ENCODE measurements at regions not wholly inside any gene's neighbourhood (a gene's known extent, or its start where the extent isn't known, plus 50 kb on each side); places are given as distances from the start of the nearest gene placed in this dataset.
"Not testable (repeated sequence)": the region's sequence is repeated elsewhere in the genome, so short reads cannot be mapped to it uniquely, and the experiment has no call there.

DNA sequence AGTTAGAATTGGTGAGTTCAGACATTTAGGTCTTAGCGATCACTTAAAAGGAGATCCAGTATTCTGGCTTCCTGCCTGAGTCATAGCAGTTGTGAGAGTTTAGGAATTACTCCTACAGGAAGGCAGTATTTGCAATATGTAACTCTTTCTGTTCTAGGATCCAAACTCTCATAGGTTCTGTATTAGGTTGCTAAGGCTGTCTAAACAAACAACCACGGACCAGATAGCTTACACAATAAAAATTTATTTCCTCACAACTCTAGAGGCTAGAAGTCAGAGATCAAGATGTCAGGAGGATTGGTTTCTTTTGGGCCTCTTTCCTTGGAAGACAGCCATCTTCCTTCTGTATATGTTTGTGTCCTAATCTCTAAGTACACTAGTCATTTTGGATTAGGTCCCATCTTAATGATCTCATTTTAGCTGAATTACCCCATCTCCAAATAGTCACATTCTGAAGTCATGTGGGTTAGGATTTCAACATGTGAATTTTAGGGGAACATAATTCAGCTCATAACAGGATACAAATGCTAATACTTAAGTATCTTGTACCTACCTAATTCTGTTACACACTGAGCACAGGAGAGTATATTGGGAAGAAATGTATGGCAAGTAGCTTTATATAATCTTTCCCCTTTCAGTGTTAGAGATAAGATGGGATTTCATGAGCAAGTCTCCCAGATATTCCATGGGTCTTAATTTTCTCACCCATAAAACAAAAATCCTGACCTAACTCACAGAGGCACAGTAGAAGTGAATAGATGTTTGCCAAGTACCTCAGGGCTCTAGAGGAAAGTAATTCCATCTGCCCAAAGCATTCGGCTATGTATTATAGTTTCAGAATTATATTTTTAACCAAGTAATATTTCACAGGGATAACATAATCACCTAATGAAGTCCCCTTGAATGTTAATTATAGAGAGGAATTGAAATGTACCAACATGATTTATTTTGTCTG lies 144.4 kb downstream of the PTBP2 start:
- no peak for DNase-seq

DNA sequence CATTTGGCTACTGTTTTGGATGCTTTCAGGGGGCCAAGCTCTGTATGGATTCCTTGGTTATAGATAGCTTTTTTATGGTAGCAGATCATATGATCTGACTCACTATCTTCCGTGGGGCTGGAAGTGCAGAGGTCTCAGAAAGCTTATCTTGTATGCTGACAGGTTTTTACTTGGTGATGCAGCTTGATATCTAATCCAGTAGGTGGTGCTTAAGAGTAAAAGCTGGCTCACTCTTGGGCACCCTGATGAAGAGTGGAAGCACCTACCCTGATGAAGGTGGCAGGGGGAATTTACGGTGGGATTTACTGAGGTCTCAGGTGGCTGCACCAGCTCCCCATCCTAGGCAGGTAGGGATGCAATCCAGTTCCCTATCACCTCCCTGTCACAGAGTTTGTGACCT lies 151.2 kb downstream of the PTBP2 start:
- DNase-seq = no peak

DNA sequence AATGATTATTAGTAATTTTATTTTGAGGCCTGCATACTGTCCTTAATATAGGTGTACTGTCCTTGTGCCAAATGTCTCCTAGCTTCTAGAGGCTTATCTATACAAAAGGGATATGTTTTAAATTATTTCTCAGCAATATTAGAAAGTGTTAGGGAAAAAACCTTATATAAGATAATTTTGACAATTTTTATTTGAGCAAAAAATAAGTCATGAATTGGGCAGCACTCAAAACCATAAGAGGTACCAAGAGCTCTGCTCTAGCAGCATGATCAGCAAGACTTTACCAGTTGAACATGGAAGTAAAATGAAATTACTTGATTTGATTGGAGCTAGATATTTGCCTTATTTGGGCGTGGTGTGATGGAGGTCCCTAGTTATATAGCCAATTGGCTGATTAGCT lies 157.1 kb downstream of the PTBP2 start:
- no peak for DNase-seq

DNA sequence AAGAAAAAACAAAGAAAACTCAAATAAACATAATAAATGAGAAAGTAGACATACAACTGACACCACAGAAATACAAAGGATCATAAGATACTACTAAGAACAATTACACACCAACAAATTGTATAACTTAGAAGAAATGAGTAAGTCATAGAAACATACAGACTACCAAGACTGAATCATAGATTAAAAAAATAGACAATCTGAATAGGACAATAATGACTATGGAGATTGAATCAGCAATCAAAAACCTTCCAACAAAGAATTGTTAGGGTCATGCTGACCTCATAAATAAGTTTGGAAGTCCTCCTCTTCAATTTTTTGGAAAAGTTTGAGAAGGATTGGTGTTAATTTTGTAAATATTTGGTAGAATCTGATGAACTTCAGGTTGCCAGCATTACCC lies 159.0 kb downstream of the PTBP2 start:
- DNase-seq = no peak

DNA sequence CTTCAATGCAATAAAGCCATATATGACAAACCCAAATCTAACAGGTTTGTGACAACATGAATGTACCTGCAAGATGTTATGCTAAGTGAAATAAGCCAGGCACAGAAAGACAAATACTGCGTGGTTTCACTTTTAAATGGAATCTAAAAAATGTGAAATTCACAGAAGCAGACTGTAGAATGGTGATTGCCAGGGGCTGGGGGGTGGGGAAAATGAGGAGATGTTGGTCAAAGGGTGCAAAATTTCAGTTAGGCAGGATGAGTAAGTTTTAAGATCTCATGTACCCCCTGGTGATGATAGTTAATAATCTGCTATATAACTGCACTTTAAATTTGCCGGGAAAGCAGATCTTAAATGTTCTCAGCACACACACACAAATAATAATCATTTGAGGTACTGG lies 160.5 kb downstream of the PTBP2 start:
- no peak for DNase-seq

DNA sequence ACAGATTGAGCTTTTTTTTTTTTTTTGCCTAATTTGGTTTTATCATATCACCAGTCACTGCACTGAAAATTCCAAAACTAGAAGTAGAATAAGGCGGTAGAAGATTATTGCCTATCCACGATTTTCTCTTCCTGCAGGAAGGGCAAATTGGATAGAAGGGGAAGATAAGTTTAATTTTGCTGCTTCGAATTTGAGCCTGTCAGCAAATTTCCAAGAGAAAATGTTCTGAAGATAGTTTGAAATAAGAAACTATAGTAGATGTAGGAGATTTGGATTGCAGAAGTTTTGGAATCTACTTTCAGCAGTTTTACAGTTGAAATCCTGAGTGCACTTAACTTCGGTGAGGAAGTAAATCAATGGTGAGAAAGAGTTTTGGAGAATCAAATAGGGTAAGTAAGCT lies 164.9 kb downstream of the PTBP2 start:
- no peak for DNase-seq

DNA sequence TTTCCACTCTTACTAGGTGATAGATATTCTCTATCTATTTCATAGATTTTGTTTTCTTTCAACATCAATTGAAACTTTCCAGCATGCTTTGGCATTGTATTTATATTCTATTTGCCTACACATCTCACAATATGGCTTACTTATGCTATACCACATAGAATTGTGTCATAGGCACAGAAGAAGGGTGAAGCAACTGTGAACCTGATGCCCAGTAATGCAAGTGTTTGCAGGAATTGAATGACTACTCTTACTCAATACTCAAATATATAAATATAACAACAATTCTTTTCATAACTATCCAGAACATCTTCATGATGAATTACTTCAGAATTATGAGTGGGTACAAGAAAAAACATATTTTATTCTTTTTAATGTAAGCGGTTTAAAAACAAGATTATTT lies 165.9 kb downstream of the PTBP2 start:
- no peak for DNase-seq

DNA sequence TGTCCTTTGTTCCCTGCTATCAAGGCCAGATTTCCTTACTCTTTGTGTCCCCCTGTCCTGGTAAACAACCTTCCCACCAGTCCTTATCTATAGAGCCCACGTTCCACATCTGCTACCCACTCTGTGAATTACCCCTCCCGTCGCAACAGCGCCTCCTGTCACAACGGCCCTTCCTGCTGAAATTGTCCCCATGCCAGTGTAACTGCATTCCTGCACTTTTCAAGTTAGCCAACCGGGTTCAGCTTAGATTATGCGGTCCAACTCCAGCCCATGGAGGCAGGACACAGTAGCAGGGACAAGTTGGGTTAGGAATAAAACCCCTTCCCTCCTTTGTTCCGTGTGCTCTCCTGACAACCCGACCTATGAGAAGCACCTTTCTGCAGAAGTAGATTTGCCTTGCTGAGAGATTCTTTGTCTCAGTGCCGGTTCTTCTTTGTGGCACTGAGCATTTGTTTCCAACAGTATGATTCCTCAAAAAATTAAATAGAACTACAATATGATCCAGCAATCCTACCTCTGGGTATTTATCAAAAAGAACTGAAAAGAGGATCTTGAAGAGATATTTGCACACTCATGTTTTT lies 180.3 kb downstream of the PTBP2 start:
- DNase-seq = no peak

DNA sequence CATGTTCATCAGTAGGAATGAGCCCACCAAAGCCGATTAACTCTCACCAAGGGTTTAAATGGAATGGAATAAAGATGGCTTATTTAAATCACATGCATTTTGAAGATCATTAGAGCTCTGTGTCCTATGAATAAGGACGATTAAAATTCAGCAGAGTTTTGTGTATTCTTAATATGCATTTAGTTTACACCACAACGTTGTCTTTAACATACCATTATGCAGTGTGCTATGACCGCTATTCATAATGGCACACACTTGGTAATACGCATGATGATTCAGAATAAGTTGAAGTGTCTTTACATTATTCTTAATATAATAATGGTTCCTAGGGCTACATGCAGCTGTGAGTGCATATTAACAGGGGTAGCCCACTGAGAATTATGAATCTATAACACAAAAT lies 190.7 kb downstream of the PTBP2 start:
- no peak for DNase-seq

DNA sequence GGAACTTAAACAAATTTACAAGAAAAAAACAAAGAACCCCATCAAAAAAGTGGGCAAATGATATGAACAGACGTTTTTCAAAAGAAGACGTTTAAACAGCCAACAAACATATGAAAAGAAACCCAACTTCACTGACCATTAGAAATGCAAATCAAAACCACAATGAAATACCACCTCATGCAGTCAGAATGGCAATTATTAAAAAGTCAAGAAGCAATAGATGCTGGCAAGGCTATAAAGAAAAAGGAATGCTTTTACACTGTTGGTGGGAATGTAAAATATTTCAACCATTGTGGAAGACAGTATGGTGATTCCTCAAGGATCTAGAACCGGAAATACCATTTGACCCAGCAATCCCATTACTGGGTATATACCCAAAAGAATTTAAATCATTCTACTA lies 194.1 kb downstream of the PTBP2 start:
- DNase-seq = not testable (repeated sequence)

DNA sequence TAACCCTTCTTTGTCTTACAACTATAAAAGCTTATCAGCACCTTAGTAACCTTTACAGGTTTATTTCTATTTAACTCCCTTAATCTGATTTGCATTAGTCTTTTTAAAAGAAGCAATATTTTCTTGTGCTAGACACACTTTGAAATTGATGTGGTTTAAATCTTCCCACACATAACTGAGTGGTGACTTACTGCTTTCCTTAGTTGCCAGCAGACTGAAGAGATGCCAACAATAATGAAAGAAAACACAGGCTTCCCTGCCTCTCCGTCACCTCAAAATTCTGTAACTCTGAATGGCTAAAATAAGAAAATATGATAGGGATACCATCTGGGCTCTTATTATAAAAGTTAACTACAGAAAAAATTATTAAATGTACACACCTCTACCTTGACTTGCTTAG lies 196.8 kb downstream of the PTBP2 start:
- no peak for DNase-seq

DNA sequence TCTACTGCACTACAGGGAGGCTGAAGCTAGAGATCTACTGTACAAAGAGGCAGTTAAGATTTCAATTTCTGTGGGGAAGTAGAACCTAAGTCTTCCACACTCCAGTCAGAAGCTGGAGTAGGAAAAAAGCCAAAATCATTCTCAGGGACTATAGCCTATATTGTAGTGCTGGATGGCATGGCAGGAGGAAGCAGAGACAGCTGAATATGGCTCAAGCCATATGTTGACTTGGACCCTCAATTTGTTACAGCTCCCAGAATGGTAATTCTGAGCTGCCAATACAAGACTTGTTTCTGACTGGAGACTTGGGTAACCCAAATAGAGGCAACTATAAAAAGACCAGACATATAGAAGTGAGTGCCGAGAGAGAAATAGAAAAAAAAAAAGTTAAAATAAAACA lies 200.6 kb downstream of the PTBP2 start:
- DNase-seq = no peak

DNA sequence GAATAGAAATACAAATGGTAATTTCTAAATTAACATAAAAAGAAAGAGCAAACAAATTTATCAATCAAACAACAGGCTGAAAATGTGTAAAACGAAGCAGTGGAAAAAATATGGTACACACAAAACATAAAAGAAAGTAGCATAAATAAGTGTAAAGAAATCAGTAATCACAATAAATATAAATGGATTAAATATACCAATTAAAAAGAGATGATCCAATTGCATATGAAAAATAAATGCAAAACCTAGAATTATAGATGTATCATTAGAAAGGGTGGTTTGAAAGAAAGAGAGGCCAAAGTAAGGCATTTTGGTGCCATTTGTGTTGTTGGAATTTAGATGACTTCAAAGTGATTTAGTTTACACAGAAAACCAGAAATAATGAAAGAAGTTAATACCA lies 202.2 kb downstream of the PTBP2 start:
- no peak for DNase-seq

DNA sequence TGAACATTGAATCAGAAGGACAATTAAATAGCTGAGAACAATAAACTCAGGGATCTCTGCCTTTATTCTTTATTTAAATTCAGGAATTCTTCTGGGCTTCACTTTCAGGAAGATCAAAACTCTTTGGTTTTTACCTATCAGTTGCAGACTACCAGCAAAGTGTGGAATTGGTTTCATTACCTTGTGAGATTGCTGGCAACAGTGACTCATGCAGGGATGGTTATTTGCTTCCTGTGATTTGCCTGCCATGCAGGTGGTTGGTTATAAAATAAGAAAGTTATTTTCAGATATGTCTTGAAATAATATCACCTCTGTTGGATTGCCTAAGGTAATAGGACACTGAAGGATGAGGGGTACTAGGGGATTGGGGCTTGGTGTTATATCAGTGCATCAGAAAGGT lies 204.6 kb downstream of the PTBP2 start:
- no peak for DNase-seq

DNA sequence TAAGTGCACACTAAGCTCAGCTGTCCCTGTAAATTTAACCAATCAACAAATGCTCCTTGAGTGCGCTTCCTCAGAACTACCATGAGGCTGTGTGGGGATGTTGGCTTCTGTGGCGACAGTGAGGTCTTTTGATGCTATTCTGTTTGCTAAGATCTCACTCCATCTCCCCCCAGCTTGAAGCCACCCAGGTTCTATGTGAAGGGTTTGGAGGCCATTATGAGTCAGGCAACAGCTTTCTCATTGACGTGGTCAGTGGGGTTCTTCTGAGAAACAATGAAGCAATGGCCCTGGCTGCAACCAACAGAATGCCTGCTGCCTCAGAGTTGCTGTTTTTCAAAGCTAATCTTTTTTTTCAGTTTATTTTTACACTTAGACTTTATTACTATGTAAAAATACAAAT lies 205.5 kb downstream of the PTBP2 start:
- DNase-seq = no peak

DNA sequence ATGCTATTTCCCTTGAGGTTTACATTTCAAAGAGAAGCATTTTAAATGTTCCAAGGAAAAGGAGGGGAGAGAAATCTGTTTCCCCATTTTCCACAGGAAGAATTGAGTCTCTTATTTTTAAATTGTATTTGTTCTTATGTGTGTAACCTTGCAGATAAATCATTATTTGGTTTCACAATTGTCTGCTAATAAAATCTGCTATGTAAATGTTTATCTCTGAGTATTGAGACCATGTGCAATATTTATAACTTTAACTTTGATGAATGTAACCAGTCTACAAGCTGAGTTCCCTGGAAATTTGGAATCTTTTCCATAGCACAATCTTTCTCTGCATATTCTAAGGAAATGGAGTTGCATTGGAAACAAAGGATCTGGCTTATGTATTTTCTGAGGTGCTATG lies 209.6 kb downstream of the PTBP2 start:
- no peak for DNase-seq

DNA sequence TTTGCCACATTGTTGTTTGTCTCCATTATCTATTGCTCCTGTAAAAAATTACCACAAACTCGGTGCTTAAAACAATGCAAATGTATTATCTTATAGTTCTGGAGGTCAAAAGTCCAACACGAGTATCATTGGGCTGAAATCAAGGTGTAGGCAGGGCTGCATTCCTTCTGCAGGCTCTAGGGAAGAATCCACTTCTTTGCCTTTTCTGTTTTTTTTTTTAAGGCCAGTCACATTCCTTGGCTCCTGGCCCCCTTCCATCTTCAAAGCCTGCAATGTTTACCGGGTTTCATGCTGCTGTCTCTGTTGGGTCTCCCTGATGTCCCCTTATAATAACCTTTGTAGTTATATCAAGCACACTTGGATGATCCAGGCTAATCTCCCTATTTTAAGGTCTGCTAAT lies 212.7 kb downstream of the PTBP2 start:
- no peak for DNase-seq

DNA sequence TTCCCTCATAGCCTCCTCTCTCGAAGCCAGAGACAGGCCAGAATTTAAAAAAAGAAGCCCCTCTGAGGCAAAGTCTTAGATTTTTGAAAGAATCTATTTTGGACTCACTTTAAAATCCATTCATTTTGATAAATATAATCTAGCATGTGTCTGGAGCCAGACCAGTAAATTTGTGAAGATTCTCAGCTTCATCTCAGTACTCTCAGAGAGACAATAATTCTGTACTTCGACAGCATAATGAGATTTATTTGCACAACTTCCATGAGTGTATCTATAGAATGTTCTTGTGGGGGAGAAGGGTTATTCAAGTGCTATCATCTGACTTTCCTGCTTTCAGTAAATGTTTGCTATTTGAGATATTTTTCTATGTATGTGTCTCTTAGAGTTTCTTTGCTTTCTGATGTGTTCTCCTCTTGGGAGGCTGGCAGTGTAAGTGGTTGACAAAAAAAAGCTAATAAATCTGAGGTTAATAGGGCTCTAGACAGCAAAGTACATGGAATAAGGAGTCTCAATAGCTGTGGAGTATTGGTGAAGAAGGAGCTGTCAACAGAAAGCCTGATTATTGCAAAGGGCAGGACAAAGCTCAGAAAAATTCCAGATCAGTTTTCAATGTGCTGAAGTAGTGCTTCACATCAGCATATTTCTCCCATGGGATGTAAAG lies 223.0 kb downstream of the PTBP2 start:
- DNase-seq = no peak

DNA sequence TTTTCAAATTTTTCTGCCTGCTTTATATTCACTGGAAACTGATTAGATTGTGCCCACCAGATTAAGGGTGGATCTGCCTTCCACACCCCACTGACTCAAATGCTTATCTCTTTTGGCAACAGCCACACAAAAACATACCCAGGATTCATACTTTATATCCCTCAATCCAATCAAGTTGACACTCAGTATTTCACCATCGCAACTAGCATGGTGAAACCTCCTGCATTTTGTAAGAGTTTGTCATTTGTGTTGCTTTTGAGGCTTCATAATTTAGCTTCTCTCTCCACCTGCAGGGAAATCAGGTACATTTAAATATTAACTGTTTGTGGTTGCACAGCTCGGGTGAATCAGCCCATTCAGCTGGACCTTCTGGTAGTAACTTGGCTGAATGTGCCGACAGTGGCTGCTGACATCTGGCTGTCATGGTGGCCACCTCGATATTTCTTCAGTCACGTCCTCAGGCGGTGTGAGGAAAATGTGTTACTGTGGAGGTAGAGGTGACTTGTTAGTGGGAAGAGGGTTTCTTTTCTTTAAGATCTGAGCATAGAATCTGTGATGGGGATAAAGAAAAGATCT lies 224.0 kb downstream of the PTBP2 start:
- DNase-seq = no peak

DNA sequence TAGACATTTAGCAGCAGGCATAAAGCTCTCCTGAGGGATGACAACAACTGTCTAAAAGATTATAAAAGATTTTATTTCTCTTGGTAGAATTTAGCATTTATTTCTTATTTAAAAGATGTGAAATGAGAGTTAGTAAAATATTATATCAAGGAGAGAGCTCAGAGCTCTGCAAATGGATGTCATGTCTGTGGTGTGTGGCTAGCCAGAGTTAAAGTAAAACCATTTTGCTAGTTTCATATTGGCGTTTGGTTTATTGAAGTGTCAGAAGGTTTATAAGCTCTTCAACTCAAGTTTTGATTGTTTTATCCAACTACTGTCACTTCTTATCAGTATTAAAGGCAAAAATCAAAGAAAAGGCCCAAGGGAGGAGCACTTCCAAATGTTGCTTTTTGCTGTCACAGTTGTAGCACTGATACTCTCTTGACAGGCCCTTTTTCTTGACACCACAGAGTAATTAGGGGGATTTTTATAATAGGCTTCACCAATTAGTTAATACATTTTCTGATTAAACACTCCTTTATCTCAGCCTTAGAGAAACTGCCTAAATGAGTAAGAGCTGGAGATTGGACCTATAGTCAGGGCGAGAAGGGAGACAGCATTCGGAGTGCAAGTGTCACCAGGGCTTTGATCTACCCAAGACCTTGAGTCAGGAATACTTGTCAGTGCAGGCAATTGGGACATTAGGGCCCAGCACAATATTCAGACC lies 233.9 kb downstream of the PTBP2 start:
- DNase-seq = no peak

DNA sequence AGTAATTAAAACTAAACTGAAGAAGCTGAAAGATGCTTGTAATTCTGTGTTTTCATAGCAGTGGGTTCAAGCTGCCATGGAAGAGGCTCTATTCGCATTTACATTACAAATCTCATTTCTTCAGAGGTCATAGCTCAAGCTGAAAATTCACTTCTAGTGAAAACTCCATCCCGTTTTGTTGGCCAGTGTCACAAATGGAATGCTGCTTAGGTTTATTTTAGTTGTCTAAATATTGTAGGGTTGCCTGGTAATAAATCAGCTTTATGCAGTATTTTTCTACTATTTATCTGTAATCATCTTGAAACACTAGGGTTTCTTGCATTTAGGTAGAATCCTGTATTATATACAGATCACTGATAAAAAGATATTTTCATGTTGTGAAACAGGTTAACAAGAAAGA lies 240.6 kb downstream of the PTBP2 start:
- DNase-seq = no peak

DNA sequence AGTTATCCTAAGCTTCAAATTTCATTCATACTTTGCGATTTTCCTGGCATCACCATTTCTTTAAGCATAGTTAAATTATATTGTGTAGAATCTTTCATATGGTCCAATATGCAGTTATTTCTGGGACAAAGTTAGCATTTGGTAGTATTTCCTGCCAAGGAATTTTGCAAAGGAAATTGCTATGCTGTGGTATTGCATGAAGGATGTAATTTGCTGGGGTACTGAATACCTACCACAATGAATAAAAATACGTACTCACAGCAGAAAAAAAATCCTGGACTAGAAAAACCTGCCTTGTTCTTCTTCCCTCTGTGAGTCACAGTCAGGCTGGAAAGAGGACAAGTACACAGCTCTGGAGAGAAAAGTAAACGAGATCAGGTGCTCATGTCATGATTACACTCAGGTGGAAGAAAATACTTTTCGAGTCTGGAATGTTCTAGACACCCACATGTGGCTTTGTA lies 241.2 kb downstream of the PTBP2 start:
- DNase-seq = no peak

DNA sequence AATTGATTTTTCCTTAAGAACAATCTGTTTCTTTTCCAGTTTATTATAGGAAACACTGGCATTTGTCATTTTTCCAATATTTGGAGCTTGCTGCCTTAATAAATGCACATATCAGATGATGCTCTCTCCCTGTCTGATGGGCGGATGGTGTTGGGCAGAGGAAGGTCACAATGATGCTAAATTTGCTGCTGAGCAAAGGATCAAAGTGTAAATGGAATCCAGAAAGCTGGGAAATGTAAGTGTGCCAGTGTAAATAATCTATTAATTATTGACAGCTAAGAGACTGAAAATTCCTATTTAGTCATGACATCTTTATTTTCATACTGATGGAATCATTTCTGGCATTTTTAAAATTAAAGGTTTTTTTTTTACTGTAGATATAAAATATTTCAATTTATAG lies 243.2 kb downstream of the PTBP2 start:
- no peak for DNase-seq

All from midbrain (tissue), 1 donor.